A673 (cell line): ENCODE measurements at regions not wholly inside any gene's neighbourhood (a gene's known extent, or its start where the extent isn't known, plus 50 kb on each side); places are given as distances from the start of the nearest gene placed in this dataset.

Experiments
- BruUV-seq: library from RNA; stranded (reverse); fragments of 400-500 nt; replicated peaks from 2 replicates; lab custom pipeline; 2021; lab: Mats Ljungman, UMichigan
- CTCF ChIA-PET: fragments of 300-600 bp; sonication (Branson Sonifier 250); formaldehyde crosslinking; loops from one replicate; lab custom pipeline; 2022; ENCODE audit warnings: antibody characterized with exemption; lab: Charles Lee
- POLR2A ChIA-PET: fragments of 300-600 bp; sonication (Branson Sonifier 250); formaldehyde crosslinking; loops from one replicate; lab custom pipeline; 2022; ENCODE audit warnings: antibody characterized with exemption; ENCODE audit not compliant: low non-redundant PET; lab: Charles Lee
- DNase-seq: peaks from one replicate; pipeline ENCODE4 v3.0.0-alpha.2; 2015; ENCODE audit warnings: low spot score
- H3K27ac ChIP-seq: fragments of 200-600 bp; sonication (generic); 2 replicates; pipeline ENCODE4 v1.5.1; 2016; ENCODE audit warnings: mixed run types, low read depth, mild to moderate bottlenecking, mixed read lengths, antibody characterized with exemption, low read length; ENCODE audit not compliant: poor library complexity, severe bottlenecking
- H3K27me3 ChIP-seq: fragments of 200-600 bp; sonication (generic); replicated peaks from 2 replicates; pipeline ENCODE4 v1.6.1; 2017; ENCODE audit warnings: mixed run types, low read depth, mild to moderate bottlenecking, mixed read lengths, antibody characterized with exemption, low read length; ENCODE audit not compliant: insufficient read depth, poor library complexity
- H3K36me3 ChIP-seq: fragments of 200-600 bp; sonication (generic); 2 replicates; pipeline ENCODE4 v1.6.1; 2016; ENCODE audit warnings: mixed run types, mild to moderate bottlenecking, mixed read lengths, antibody characterized with exemption, low read length; ENCODE audit not compliant: insufficient read depth, poor library complexity, severe bottlenecking
- H3K4me1 ChIP-seq: fragments of 200-600 bp; sonication (generic); 2 replicates; pipeline ENCODE4 v1.6.1; 2017; ENCODE audit warnings: mixed run types, mild to moderate bottlenecking, mixed read lengths, antibody characterized with exemption, low read length; ENCODE audit not compliant: insufficient read depth, poor library complexity, severe bottlenecking
- H3K4me3 ChIP-seq: fragments of 200-600 bp; sonication (generic); 2 replicates; pipeline ENCODE4 v1.5.1; 2016; ENCODE audit warnings: low read depth, mixed run types, mild to moderate bottlenecking, mixed read lengths, low read length; ENCODE audit not compliant: poor library complexity, severe bottlenecking
- H3K9me3 ChIP-seq: fragments of 200-600 bp; sonication (generic); 2 replicates; pipeline ENCODE4 v1.6.1; 2016; ENCODE audit warnings: mixed run types, low read depth, mild to moderate bottlenecking, mixed read lengths, antibody characterized with exemption, low read length; ENCODE audit not compliant: poor library complexity, severe bottlenecking
- CTCF ChIP-seq: fragments of 300-800, 200-600 bp; sonication (generic); conservative IDR thresholded peaks from 2 replicates; pipeline ENCODE4 v1.5.1; 2017; ENCODE audit warnings: low read depth, mild to moderate bottlenecking, antibody characterized with exemption, low read length, moderate library complexity, mixed read lengths
- EZH2 ChIP-seq: fragments of 200-600 bp; sonication (generic); IDR thresholded peaks from 2 replicates; pipeline ENCODE4 v1.6.1; 2017; ENCODE audit warnings: borderline replicate concordance, low read depth, mild to moderate bottlenecking, mixed read lengths, antibody characterized with exemption, low read length; ENCODE audit not compliant: poor library complexity, severe bottlenecking
- intact Hi-C: fragments of 100-400 bp; cut with micrococcal nuclease; formaldehyde crosslinking; loops from one replicate; pipeline ENCODE4 v1.10.0; 2022; ENCODE audit not compliant: unreplicated experiment

- Histone ChIP-seq H3K27ac (no peak overlapping the region), H3K27me3 (no peaks in the 10 kb centered on the region), H3K9me3 (no peaks in the 10 kb centered on the region), H3K36me3 (no peaks in the 10 kb centered on the region), H3K4me3 (no peak overlapping the region), H3K4me1 (no peaks in the 10 kb centered on the region)
- ChIA-PET CTCF (no interaction called here), POLR2A (no interaction called here)
- intact Hi-C loops, result no loop called here
- no peak for DNase-seq
- BruUV-seq, result no TSS peak
- no peak for TF ChIP-seq EZH2
- TF ChIP-seq CTCF, result no peak
Measured at GRCh38 chr13:37385248-37385647, 213.3 kb downstream of the POSTN start.

- no peaks in the 10 kb centered on the region for H3K4me1 ChIP-seq
- TF ChIP-seq CTCF (no peak), EZH2 (no peak)
- CTCF ChIA-PET, result no interaction called here
- no peaks in the 10 kb centered on the region for H3K36me3 ChIP-seq
- no peak overlapping the region for H3K4me3 ChIP-seq
- no peaks in the 10 kb centered on the region for H3K9me3 ChIP-seq
- no peaks in the 10 kb centered on the region for H3K27me3 ChIP-seq
- POLR2A ChIA-PET, result no interaction called here
- H3K27ac ChIP-seq, result no peak overlapping the region
- BruUV-seq, result no TSS peak
- DNase-seq, result no peak
- intact Hi-C loops, result no loop called here
Measured at GRCh38 chr13:37383856-37384370, 214.7 kb downstream of the POSTN start.

- no peak for DNase-seq
- no peak overlapping the region for H3K4me3 ChIP-seq
- CTCF ChIA-PET, result no interaction called here
- no peak overlapping the region for H3K27ac ChIP-seq
- H3K4me1 ChIP-seq, result no peaks in the 10 kb centered on the region
- H3K27me3 ChIP-seq, result no peaks in the 10 kb centered on the region
- POLR2A ChIA-PET, result no interaction called here
- H3K9me3 ChIP-seq, result no peaks in the 10 kb centered on the region
- intact Hi-C loops, result no loop called here
- H3K36me3 ChIP-seq, result no peaks in the 10 kb centered on the region
- TF ChIP-seq EZH2 (no peak), CTCF (no peak)
- BruUV-seq, result no TSS peak
Measured at GRCh38 chr13:37383046-37383445, 215.5 kb downstream of the POSTN start.
